ENCODE measurements at regions not wholly inside any gene's neighbourhood (a gene's known extent, or its start where the extent isn't known, plus 50 kb on each side); places are given as distances from the start of the nearest gene placed in this dataset.

DNA sequence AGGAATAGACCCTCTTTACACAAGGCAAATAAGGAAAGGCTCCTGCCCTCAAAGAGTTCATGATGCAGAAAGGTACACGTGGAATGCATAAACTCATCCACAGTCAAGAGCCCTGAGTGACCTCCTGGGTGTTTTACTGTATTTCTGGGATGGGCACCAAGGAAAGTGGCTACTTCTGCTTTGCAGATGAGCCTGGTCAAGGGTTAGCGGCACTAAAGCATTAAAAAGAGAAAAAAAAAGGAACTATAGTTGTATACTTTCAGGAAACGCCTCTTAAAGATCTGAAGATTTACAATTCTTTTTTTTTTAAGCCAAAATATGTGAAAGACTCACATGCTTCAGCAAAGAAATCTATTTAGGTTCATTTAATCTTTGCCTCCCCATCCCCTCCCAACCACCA, 366.2 kb upstream of the PDE4D start:
- no peaks in the 10 kb centered on the region for H3K9me3 ChIP-seq
- no peaks in the 10 kb centered on the region for H3K36me3 ChIP-seq
- H3K27ac ChIP-seq: no peak overlapping the region
- DNase-seq: no peak
- H3K27me3 ChIP-seq: no peaks in the 10 kb centered on the region
- no peak overlapping the region for H3K4me3 ChIP-seq
- H3K4me1 ChIP-seq: no peaks in the 10 kb centered on the region
- TF ChIP-seq, protein P1, sequence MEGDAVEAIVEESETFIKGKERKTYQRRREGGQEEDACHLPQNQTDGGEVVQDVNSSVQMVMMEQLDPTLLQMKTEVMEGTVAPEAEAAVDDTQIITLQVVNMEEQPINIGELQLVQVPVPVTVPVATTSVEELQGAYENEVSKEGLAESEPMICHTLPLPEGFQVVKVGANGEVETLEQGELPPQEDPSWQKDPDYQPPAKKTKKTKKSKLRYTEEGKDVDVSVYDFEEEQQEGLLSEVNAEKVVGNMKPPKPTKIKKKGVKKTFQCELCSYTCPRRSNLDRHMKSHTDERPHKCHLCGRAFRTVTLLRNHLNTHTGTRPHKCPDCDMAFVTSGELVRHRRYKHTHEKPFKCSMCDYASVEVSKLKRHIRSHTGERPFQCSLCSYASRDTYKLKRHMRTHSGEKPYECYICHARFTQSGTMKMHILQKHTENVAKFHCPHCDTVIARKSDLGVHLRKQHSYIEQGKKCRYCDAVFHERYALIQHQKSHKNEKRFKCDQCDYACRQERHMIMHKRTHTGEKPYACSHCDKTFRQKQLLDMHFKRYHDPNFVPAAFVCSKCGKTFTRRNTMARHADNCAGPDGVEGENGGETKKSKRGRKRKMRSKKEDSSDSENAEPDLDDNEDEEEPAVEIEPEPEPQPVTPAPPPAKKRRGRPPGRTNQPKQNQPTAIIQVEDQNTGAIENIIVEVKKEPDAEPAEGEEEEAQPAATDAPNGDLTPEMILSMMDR (IDR thresholded peaks at IDR 0.05): no peak
- TF ChIP-seq POLR2A (IDR thresholded peaks at IDR 0.05): no peak

DNA sequence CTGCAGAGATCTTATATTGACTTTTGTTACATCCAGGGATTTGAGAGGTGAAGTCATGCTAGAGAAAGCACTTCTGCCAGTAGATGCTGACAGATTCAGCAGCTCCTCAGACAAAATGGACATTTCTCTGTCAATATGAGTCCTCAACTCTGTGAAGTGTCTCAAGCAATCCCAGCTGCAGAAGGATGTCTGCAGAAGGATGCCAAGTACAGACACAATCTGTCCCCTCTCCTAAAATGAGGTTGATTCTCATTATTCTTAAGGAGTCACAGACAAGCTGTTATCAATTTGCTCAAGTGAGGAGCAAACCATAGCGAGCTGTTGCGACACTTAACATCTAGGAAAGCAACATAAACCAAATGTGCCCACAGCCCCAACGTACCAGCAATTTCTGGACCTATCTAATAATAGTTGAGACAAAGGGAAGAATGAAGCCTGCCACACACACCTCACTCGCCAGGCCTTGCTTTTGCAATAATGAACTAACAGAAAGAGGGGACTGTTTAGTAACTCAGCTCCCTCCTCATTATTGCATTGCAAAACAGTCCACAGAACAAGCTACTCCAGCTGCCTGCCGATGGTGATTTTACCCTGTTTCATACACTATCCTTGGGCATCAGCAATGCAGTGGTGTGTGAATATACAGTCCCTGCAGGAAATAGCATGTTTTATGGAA, 364.2 kb upstream of the PDE4D start:
- H3K27ac ChIP-seq: no peak overlapping the region
- TF ChIP-seq, protein P1 (IDR thresholded peaks at IDR 0.05): no peak
- no peak for TF ChIP-seq POLR2A (IDR thresholded peaks at IDR 0.05)

DNA sequence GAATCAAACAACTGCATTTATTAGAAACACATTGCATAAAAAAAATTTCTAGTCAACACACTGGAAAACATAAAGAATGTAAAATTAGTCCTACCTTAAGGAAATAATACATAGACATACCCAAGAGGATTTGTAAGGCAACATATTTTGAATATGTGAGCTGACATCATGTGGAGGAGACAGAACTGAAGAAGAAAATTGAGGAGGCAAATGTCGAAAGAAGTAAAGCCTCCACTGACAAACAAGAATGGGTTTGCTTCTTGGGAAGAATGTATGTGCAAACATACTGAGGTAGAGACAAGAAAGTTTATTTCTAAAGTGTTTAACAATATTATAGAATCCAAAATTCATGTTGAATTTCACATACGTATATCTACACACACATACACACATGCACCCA, 363.0 kb upstream of the PDE4D start:
- no peaks in the 10 kb centered on the region for H3K4me1 ChIP-seq
- H3K9me3 ChIP-seq: peaks cover 0 to 2% (median 0%) of the 10 kb centered on the region in 4 donors
- H3K4me3 ChIP-seq: no peak overlapping the region
- no peak for DNase-seq
- no peaks in the 10 kb centered on the region for H3K27me3 ChIP-seq
- H3K36me3 ChIP-seq: no peaks in the 10 kb centered on the region
- TF ChIP-seq POLR2A (IDR thresholded peaks at IDR 0.05): no peak
- TF ChIP-seq, protein P1 (IDR thresholded peaks at IDR 0.05): no peak
- H3K27ac ChIP-seq: no peak overlapping the region

More for the DNA sequence above, 364.2 kb upstream of the PDE4D start:
- no peaks in the 10 kb centered on the region for H3K4me1 ChIP-seq
- no peak overlapping the region for H3K4me3 ChIP-seq
- no peaks in the 10 kb centered on the region for H3K36me3 ChIP-seq
- no peaks in the 10 kb centered on the region for H3K27me3 ChIP-seq
- DNase-seq: no peak
- H3K9me3 ChIP-seq: peaks cover 0 to 2% (median 0%) of the 10 kb centered on the region in 4 donors

DNA sequence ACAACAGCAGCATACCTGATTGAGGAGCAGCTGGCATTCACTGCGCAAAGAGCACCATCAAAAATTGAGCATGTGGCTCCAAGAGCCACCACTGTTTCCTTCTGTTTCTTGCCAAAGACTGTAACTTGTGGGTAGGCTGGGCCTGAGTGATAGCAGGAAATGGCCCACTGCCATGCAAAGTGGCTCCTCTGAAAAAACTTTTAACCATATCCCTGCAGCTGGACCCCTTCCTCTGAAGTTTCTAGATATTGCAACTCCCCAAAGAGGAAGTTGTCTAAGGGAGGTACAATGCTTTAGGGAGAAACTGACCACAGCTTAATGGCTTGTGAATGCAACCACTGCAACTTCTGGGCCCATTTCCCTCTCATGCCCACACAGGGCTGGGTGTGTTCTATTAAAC, 355.4 kb upstream of the PDE4D start:
- Histone ChIP-seq H3K36me3 (no peaks in the 10 kb centered on the region), H3K4me1 (no peaks in the 10 kb centered on the region), H3K9me3 (peaks cover 0 to 2% (median 0%) of the 10 kb centered on the region in 4 donors), H3K27ac (no peak overlapping the region), H3K27me3 (no peaks in the 10 kb centered on the region), H3K4me3 (no peak overlapping the region)
- TF ChIP-seq, protein P1 (IDR thresholded peaks at IDR 0.05): no peak
- TF ChIP-seq POLR2A (IDR thresholded peaks at IDR 0.05): no peak
- DNase-seq: peak in 1 of 3 donors; percentile 16

DNA sequence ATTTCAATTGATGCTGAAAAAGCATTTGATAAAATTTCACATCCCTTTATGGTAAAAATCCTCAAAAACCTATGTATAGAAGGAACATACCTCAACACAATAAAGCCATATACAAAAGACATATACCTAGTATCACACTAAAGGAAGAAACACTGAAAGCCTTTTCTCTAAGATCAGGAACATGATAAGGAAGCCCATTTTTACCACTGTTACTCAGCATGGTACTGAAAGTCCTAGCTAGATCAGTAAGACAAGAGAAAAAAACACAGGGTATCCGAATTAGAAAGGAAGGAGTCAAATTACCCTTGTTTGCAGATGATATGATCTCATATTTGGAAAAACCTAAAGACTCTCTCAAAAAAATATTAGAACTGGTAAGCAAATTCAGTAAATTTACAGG, 350.2 kb upstream of the PDE4D start:
- Histone ChIP-seq H3K27ac (no peak overlapping the region), H3K4me1 (no peaks in the 10 kb centered on the region), H3K27me3 (no peaks in the 10 kb centered on the region), H3K9me3 (no peaks in the 10 kb centered on the region), H3K4me3 (no peak overlapping the region), H3K36me3 (no peaks in the 10 kb centered on the region)
- TF ChIP-seq, protein P1 (IDR thresholded peaks at IDR 0.05): no peak
- TF ChIP-seq POLR2A (IDR thresholded peaks at IDR 0.05): no peak
- no peak for DNase-seq
